ENCODE measurements at regions not wholly inside any gene's neighbourhood (a gene's known extent, or its start where the extent isn't known, plus 50 kb on each side); places are given as distances from the start of the nearest gene placed in this dataset.

GRCh38 chr2:156134887-156135286, 197.6 kb downstream of the NR4A2 start:
- TF ChIP-seq CTCF (IDR thresholded peaks at IDR 0.05) (no peak), EZH2 (IDR thresholded peaks at IDR 0.05; ENCODE audit: borderline replicate concordance, insufficient read depth, low read depth, low read length, poor library complexity, severe bottlenecking) (no peak)

Measured in B cell (primary cell).